ENCODE measurements at regions not wholly inside any gene's neighbourhood (a gene's known extent, or its start where the extent isn't known, plus 50 kb on each side); places are given as distances from the start of the nearest gene placed in this dataset.

GRCh38 chr22:48558016-48558415 lies 1269.7 kb downstream of the BRD1 start:
- no peak for DNase-seq (ENCODE audit: low read depth)
- H3K4me3 ChIP-seq (ENCODE audit: low read depth, low read length), result no peak overlapping the region
- TF ChIP-seq, protein P1, sequence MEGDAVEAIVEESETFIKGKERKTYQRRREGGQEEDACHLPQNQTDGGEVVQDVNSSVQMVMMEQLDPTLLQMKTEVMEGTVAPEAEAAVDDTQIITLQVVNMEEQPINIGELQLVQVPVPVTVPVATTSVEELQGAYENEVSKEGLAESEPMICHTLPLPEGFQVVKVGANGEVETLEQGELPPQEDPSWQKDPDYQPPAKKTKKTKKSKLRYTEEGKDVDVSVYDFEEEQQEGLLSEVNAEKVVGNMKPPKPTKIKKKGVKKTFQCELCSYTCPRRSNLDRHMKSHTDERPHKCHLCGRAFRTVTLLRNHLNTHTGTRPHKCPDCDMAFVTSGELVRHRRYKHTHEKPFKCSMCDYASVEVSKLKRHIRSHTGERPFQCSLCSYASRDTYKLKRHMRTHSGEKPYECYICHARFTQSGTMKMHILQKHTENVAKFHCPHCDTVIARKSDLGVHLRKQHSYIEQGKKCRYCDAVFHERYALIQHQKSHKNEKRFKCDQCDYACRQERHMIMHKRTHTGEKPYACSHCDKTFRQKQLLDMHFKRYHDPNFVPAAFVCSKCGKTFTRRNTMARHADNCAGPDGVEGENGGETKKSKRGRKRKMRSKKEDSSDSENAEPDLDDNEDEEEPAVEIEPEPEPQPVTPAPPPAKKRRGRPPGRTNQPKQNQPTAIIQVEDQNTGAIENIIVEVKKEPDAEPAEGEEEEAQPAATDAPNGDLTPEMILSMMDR (IDR thresholded peaks at IDR 0.05; ENCODE audit: control insufficient read depth, extremely low read depth, insufficient read depth), result no peak

DNA sequence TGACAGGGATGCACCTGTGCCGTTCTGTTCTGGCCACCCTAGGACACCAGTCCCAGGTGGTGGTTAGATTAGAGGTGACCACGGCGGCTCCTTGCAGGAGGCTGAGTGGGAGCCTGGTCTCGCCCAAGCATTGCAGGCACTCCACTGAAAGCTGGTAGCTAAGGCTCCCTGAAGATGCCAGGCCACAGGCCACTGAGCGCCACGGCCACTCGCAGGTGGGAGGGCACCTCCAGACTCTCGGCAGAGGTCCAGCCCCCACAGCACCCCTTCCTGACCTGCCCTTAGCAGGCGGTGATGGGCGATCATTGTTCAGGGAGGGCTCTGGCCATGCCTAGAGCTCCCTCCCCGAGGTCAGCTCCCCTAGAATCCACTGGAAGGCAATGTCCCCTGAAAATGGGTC lies 1270.2 kb downstream of the BRD1 start:
- TF ChIP-seq, protein P1 (IDR thresholded peaks at IDR 0.05; ENCODE audit: control insufficient read depth, extremely low read depth, insufficient read depth), result no peak
- no peak overlapping the region for H3K4me3 ChIP-seq (ENCODE audit: low read depth, low read length)

GRCh38 chr22:48556751-48557150 lies 1270.9 kb downstream of the BRD1 start:
- TF ChIP-seq, protein P1 (IDR thresholded peaks at IDR 0.05; ENCODE audit: control insufficient read depth, extremely low read depth, insufficient read depth), result no peak
- H3K4me3 ChIP-seq (ENCODE audit: low read depth, low read length), result no peak overlapping the region
- DNase-seq (ENCODE audit: low read depth), result no peak

More for the DNA sequence above, 1270.2 kb downstream of the BRD1 start:
- DNase-seq (ENCODE audit: low read depth), result no peak

- no peak overlapping the region for H3K4me3 ChIP-seq (ENCODE audit: low read depth, low read length)
- no peak for DNase-seq (ENCODE audit: low read depth)
- TF ChIP-seq, protein P1 (IDR thresholded peaks at IDR 0.05; ENCODE audit: control insufficient read depth, extremely low read depth, insufficient read depth), result no peak
These were observed 1271.5 kb downstream of the BRD1 start for GRCh38 chr22:48556222-48556621.

- no peak overlapping the region for H3K4me3 ChIP-seq (ENCODE audit: low read depth, low read length)
- TF ChIP-seq, protein P1 (IDR thresholded peaks at IDR 0.05; ENCODE audit: control insufficient read depth, extremely low read depth, insufficient read depth), result no peak
- DNase-seq (ENCODE audit: low read depth), result no peak
These were observed 1272.1 kb downstream of the BRD1 start for GRCh38 chr22:48555606-48556005.

DNA sequence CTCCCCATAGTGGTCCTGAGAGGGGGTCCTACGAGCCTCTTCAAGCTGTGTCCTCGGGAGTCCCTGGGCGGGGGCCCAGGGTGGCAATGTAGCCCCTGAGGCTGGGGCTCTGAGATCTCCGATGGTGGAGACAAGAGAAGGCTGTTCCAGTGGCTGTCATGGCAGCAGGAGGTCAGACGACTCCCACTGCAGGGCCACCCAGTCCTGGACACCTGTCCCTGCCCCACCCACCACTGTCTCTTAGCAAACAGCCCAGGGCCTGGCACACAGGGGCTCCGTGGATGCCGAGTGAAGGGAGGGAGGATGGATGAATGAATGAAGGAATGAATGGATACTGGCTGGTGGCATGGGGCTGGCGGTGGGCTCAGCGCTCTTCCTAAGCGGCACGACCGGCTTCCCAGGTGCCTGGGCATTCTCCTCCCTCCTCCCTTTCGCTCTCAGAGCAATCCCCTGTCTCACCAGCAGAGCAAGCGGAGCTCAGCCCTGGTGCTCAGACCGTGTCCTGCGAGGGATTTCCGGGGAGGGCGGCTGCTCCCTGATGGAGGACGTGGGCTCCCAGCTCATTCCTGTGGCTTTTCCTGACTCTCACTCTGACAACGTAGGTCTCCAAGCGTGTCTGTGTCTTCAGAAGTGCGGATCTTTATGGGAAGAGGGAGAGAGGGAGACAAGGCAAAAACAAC lies 1272.6 kb downstream of the BRD1 start:
- DNase-seq (ENCODE audit: low read depth), result no peak
- H3K4me3 ChIP-seq (ENCODE audit: low read depth, low read length), result no peak overlapping the region
- TF ChIP-seq, protein P1 (IDR thresholded peaks at IDR 0.05; ENCODE audit: control insufficient read depth, extremely low read depth, insufficient read depth), result 0 out of 2 replicates have a peak, but pooled peaks have one; percentile 18
